Uterus (tissue), 2 donors: ENCODE measurements at regions not wholly inside any gene's neighbourhood (a gene's known extent, or its start where the extent isn't known, plus 50 kb on each side); places are given as distances from the start of the nearest gene placed in this dataset.

Source experiments
- CTCF ChIP-seq, 4 experiments: fragments of 200-600 bp in 2 of 4; fragments of 450-650 bp in 2 of 4; sonication (generic) in 2 of 4; IDR thresholded peaks; one replicate each; pipeline ENCODE4 v1.5.1; 2016 to 2019; ENCODE audit warnings: antibody characterized with exemption in 4 of 4, mild to moderate bottlenecking in 2 of 4, moderate library complexity in 1 of 4
- POLR2A ChIP-seq, 2 donors: fragments of 450-650 bp; IDR thresholded peaks; one replicate each; pipeline ENCODE4 v1.6.1; 2016; ENCODE audit warnings: antibody characterized with exemption in 2 of 2, mild to moderate bottlenecking in 1 of 2, moderate library complexity in 1 of 2

GRCh38 chr12:115811929-115812328 lies 465.6 kb downstream of the MED13L start:
- TF ChIP-seq CTCF (IDR thresholded peaks at IDR 0.05) (no peak), POLR2A (IDR thresholded peaks at IDR 0.05) (no peak)
